ENCODE measurements at regions not wholly inside any gene's neighbourhood (a gene's known extent, or its start where the extent isn't known, plus 50 kb on each side); places are given as distances from the start of the nearest gene placed in this dataset.

GRCh38 chr15:96093063-96093462, 237.4 kb upstream of the NR2F2 start:
- DNase-seq = no peak
- no peak for TF ChIP-seq CTCF (IDR thresholded peaks at IDR 0.05; ENCODE audit: low read depth, low read length)
- no peaks in the 10 kb centered on the region for H3K9me3 ChIP-seq
- no peak overlapping the region for H3K4me3 ChIP-seq (ENCODE audit: low read depth, low read length)
- H3K4me1 ChIP-seq = no peaks in the 10 kb centered on the region
- H3K27me3 ChIP-seq = no peaks in the 10 kb centered on the region
- H3K36me3 ChIP-seq = no peaks in the 10 kb centered on the region

DNA sequence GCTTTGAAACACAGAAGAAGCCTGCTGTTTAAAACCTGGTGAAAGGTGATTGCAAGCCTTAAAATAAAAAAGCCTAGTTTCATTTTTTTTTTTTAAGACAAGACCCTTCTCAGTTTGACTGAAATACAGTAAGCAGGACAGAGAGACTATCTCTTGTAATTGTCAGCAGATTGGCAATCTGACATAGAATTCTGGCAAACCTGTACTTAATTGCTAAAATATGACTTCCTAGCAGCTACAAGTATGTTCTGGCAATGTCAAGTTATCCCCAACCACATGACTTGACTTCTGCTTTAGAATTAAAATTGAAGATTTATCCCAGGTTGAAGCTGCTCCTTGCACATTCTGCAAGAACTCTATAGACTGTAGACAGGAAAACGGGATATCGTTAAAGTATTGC, 232.8 kb upstream of the NR2F2 start:
- TF ChIP-seq CTCF (IDR thresholded peaks at IDR 0.05; ENCODE audit: low read depth, low read length) = no peak
- Histone ChIP-seq H3K4me1 (no peaks in the 10 kb centered on the region), H3K27me3 (no peaks in the 10 kb centered on the region), H3K36me3 (no peaks in the 10 kb centered on the region), H3K9me3 (no peaks in the 10 kb centered on the region), H3K4me3 (ENCODE audit: low read depth, low read length) (no peak overlapping the region)
- DNase-seq = no peak

DNA sequence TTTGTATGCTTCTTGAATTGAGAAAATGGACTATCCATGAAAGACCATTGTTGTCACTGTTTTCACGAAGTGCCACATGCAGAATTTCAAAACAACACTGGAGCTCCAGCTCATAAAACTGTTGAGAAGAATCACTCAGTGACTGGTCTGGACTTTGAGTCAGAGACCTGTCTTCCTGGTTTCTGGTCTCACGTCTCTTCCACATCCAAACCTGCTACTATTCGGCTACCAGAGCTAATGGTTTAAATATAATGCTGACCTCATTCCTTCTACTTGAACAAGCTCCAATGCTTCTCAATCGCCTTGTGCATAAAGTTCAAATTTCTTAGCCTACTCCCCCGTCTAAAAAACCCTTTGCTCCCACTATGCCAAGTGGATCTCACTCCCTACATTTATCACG, 227.9 kb upstream of the NR2F2 start:
- TF ChIP-seq CTCF (IDR thresholded peaks at IDR 0.05; ENCODE audit: low read depth, low read length) = no peak
- no peaks in the 10 kb centered on the region for H3K36me3 ChIP-seq
- no peak for DNase-seq

GRCh38 chr15:96106181-96106580, 224.3 kb upstream of the NR2F2 start:
- Histone ChIP-seq H3K27me3 (no peaks in the 10 kb centered on the region), H3K4me3 (ENCODE audit: low read depth, low read length) (no peak overlapping the region), H3K36me3 (no peaks in the 10 kb centered on the region), H3K9me3 (no peaks in the 10 kb centered on the region), H3K4me1 (no peaks in the 10 kb centered on the region)
- no peak for DNase-seq
- no peak for TF ChIP-seq CTCF (IDR thresholded peaks at IDR 0.05; ENCODE audit: low read depth, low read length)

More for the DNA sequence above, 227.9 kb upstream of the NR2F2 start:
- Histone ChIP-seq H3K4me3 (ENCODE audit: low read depth, low read length) (no peak overlapping the region), H3K27me3 (no peaks in the 10 kb centered on the region), H3K4me1 (no peaks in the 10 kb centered on the region), H3K9me3 (no peaks in the 10 kb centered on the region)

GRCh38 chr15:96106628-96107027, 223.9 kb upstream of the NR2F2 start:
- Histone ChIP-seq H3K9me3 (no peaks in the 10 kb centered on the region), H3K36me3 (no peaks in the 10 kb centered on the region), H3K4me1 (no peaks in the 10 kb centered on the region), H3K4me3 (ENCODE audit: low read depth, low read length) (no peak overlapping the region), H3K27me3 (no peaks in the 10 kb centered on the region)
- no peak for DNase-seq
- no peak for TF ChIP-seq CTCF (IDR thresholded peaks at IDR 0.05; ENCODE audit: low read depth, low read length)

DNA sequence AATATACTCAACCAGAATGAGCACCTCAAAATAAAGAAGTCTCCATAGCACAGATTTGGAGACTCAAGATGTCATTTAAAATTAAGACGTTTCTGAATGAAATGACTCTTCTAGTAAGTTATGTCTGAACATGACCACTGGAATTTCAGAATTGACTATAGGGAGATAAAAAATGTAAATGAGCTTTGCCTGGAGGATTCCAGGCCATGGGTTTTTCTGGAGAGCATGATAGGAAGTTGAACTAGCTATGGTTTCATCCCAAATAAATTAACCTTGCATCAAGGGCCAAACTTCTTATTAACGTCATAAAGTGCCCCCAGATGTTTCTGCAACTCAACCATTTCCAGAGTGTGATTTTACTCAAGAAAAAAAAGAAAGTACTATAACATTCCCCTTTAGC, 222.6 kb upstream of the NR2F2 start:
- Histone ChIP-seq H3K27me3 (no peaks in the 10 kb centered on the region), H3K36me3 (no peaks in the 10 kb centered on the region), H3K9me3 (no peaks in the 10 kb centered on the region), H3K4me3 (ENCODE audit: low read depth, low read length) (no peak overlapping the region), H3K4me1 (no peaks in the 10 kb centered on the region)
- TF ChIP-seq CTCF (IDR thresholded peaks at IDR 0.05; ENCODE audit: low read depth, low read length) = no peak
- no peak for DNase-seq
